HL-60 (cell line): ENCODE measurements at regions not wholly inside any gene's neighbourhood (a gene's known extent, or its start where the extent isn't known, plus 50 kb on each side); places are given as distances from the start of the nearest gene placed in this dataset.

Source experiments
- DNase-seq, 2 experiments: peaks; one replicate each; pipeline ENCODE4 v3.0.0-alpha.2; 2010 to 2020; ENCODE audit warnings: low read depth in 1 of 2, low spot score in 1 of 2
- H3K27ac ChIP-seq: fragments of 250-450 bp; sonication (Bioruptor Pico); replicated peaks from 2 replicates; pipeline ENCODE4 v1.5.1; 2020; ENCODE audit warnings: mild to moderate bottlenecking, moderate library complexity
- H3K27me3 ChIP-seq: fragments of 250-450 bp; sonication (Bioruptor Pico); 2 replicates; pipeline ENCODE4 v1.5.1; 2021; ENCODE audit warnings: mild to moderate bottlenecking, moderate library complexity; ENCODE audit not compliant: insufficient read depth, poor library complexity, severe bottlenecking
- H3K4me3 ChIP-seq: replicated peaks from 2 replicates; pipeline ENCODE4 v1.5.1; 2011; ENCODE audit warnings: mild to moderate bottlenecking, control low read depth, low read length; ENCODE audit not compliant: insufficient read depth
- CTCF ChIP-seq: IDR thresholded peaks from one replicate; pipeline ENCODE4 v1.5.1; 2011; ENCODE audit warnings: low read length, control low read depth, inconsistent platforms; ENCODE audit not compliant: insufficient read depth
- GABPA ChIP-seq: IDR thresholded peaks from 2 replicates; pipeline ENCODE4 v1.6.1; 2012; ENCODE audit warnings: low read depth
- POLR2AphosphoS5 ChIP-seq: IDR thresholded peaks from 2 replicates; pipeline ENCODE4 v1.6.1; 2012; ENCODE audit warnings: low read depth
- REST ChIP-seq: IDR thresholded peaks from 2 replicates; pipeline ENCODE4 v1.6.1; 2012; ENCODE audit warnings: low read depth; ENCODE audit not compliant: insufficient replicate concordance
- SPI1 ChIP-seq: IDR thresholded peaks from 2 replicates; pipeline ENCODE4 v1.6.1; 2012; ENCODE audit warnings: low read depth, mild to moderate bottlenecking, borderline replicate concordance

GRCh38 chr7:11244149-11244548 lies 270.5 kb downstream of the PHF14 start:
- Histone ChIP-seq H3K4me3 (no peak overlapping the region), H3K27me3 (no peaks in the 10 kb centered on the region), H3K27ac (no peak overlapping the region)
- no peak for DNase-seq
- TF ChIP-seq GABPA (no peak), POLR2AphosphoS5 (no peak), SPI1 (no peak), CTCF (no peak), REST (no peak)

GRCh38 chr7:11247545-11247944 lies 273.9 kb downstream of the PHF14 start:
- Histone ChIP-seq H3K27me3 (no peaks in the 10 kb centered on the region), H3K4me3 (no peak overlapping the region), H3K27ac (no peak overlapping the region)
- TF ChIP-seq CTCF, result no peak
- no peak for TF ChIP-seq POLR2AphosphoS5
- TF ChIP-seq SPI1, result no peak
- no peak for TF ChIP-seq REST
- TF ChIP-seq GABPA, result no peak
- DNase-seq, result no peak

- Histone ChIP-seq H3K27me3 (peaks cover 2% of the 10 kb centered on the region), H3K4me3 (no peak overlapping the region), H3K27ac (no peak overlapping the region)
- DNase-seq, result no peak
- TF ChIP-seq CTCF (no peak), SPI1 (no peak), REST (no peak), POLR2AphosphoS5 (no peak), GABPA (no peak)
Measured at GRCh38 chr7:11251436-11251835, 277.8 kb downstream of the PHF14 start.
